ENCODE measurements at regions not wholly inside any gene's neighbourhood (a gene's known extent, or its start where the extent isn't known, plus 50 kb on each side); places are given as distances from the start of the nearest gene placed in this dataset.

DNA sequence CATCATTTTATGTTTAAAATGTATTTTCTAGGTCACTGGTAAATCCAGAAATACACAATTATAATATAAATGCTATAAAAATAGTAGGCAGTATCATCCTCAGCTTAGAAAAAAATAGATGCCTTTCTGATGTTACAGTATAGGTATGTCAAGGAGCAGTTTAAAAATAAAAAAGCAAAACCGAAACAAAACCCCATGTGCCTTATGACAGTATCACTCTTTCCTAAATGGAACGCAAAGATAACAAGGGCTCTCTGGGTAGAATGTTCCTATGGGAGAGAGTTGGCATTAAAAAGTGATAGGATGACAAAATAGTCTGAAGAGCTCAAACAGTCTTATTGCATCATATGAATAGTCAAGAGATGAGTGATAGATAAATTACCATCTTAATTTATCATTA lies 172.1 kb downstream of the DSC3 start:
- TF ChIP-seq, protein P1, sequence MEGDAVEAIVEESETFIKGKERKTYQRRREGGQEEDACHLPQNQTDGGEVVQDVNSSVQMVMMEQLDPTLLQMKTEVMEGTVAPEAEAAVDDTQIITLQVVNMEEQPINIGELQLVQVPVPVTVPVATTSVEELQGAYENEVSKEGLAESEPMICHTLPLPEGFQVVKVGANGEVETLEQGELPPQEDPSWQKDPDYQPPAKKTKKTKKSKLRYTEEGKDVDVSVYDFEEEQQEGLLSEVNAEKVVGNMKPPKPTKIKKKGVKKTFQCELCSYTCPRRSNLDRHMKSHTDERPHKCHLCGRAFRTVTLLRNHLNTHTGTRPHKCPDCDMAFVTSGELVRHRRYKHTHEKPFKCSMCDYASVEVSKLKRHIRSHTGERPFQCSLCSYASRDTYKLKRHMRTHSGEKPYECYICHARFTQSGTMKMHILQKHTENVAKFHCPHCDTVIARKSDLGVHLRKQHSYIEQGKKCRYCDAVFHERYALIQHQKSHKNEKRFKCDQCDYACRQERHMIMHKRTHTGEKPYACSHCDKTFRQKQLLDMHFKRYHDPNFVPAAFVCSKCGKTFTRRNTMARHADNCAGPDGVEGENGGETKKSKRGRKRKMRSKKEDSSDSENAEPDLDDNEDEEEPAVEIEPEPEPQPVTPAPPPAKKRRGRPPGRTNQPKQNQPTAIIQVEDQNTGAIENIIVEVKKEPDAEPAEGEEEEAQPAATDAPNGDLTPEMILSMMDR (conservative IDR thresholded peaks at IDR 0.05; ENCODE audit: low read length): no peak
- no peak for TF ChIP-seq EZH2phosphoT487 (IDR thresholded peaks at IDR 0.05; ENCODE audit: borderline replicate concordance)
